ELF-1 (cell line): ENCODE measurements at regions not wholly inside any gene's neighbourhood (a gene's known extent, or its start where the extent isn't known, plus 50 kb on each side); places are given as distances from the start of the nearest gene placed in this dataset.

Source experiments
- DNase-seq: peaks from one replicate; pipeline ENCODE4 v3.0.0-alpha.2; 2016; ENCODE audit warnings: low read depth, low spot score

GRCh38 chr1:36743286-36744005 lies 260.7 kb upstream of the CSF3R start:
- DNase-seq = no peak

GRCh38 chr1:36741066-36741465 lies 258.4 kb upstream of the CSF3R start:
- DNase-seq = no peak

- no peak for DNase-seq
Measured at GRCh38 chr1:36740446-36740845, 257.7 kb upstream of the CSF3R start.

GRCh38 chr1:36739703-36740289 lies 257.1 kb upstream of the CSF3R start:
- no peak for DNase-seq

GRCh38 chr1:36738245-36738644 lies 255.5 kb upstream of the CSF3R start:
- DNase-seq = no peak

- DNase-seq = no peak
Measured at GRCh38 chr1:36737767-36738166, 255.1 kb upstream of the CSF3R start.

GRCh38 chr1:36737038-36737555 lies 254.4 kb upstream of the CSF3R start:
- no peak for DNase-seq

GRCh38 chr1:36735939-36736730 lies 253.4 kb upstream of the CSF3R start:
- no peak for DNase-seq

- DNase-seq = no peak
Measured at GRCh38 chr1:36735436-36735835, 252.7 kb upstream of the CSF3R start.

- DNase-seq = no peak
Measured at GRCh38 chr1:36734356-36734755, 251.6 kb upstream of the CSF3R start.

- DNase-seq = no peak
Measured at GRCh38 chr1:36733748-36734147, 251.0 kb upstream of the CSF3R start.

- no peak for DNase-seq
Measured at GRCh38 chr1:36732015-36732356, 249.3 kb upstream of the CSF3R start.

- DNase-seq = peak; percentile 58
Measured at GRCh38 chr1:36731226-36732014, 248.7 kb upstream of the CSF3R start.

GRCh38 chr1:36730599-36730998 lies 247.9 kb upstream of the CSF3R start:
- no peak for DNase-seq

- DNase-seq = peak; percentile 53
Measured at GRCh38 chr1:36729716-36730510, 247.2 kb upstream of the CSF3R start.

- no peak for DNase-seq
Measured at GRCh38 chr1:36729289-36729688, 246.6 kb upstream of the CSF3R start.

GRCh38 chr1:36728846-36729245 lies 246.1 kb upstream of the CSF3R start:
- DNase-seq = no peak

GRCh38 chr1:36728051-36728450 lies 245.3 kb upstream of the CSF3R start:
- DNase-seq = no peak

- no peak for DNase-seq
Measured at GRCh38 chr1:36725151-36725550, 242.4 kb upstream of the CSF3R start.

GRCh38 chr1:36723813-36724212 lies 241.1 kb upstream of the CSF3R start:
- no peak for DNase-seq

GRCh38 chr1:36722871-36723270 lies 240.2 kb upstream of the CSF3R start:
- no peak for DNase-seq
